SK-N-SH treated with all-trans-retinoic acid at 6 μM for 48 hours (cell line): ENCODE measurements at regions not wholly inside any gene's neighbourhood (a gene's known extent, or its start where the extent isn't known, plus 50 kb on each side); places are given as distances from the start of the nearest gene placed in this dataset.

ENCODE experiments used
- ATAC-seq: fragments of 200-7000 bp; cut with Tn5 transposase; 3 replicates; pipeline ENCODE4 v1.9.1; 2020; ENCODE audit warnings: mild to moderate bottlenecking, moderate library complexity
- ARNTL ChIP-seq: fragments of 450-650 bp; formaldehyde crosslinking; IDR thresholded peaks from 2 replicates; pipeline ENCODE4 v1.5.0; 2020; ENCODE audit warnings: low read depth, mild to moderate bottlenecking, moderate library complexity, borderline replicate concordance
- BACH2 ChIP-seq: fragments of 250-450 bp; sonication (Bioruptor Pico); IDR thresholded peaks from 2 replicates; pipeline ENCODE4 v1.9.0; 2021; ENCODE audit warnings: mild to moderate bottlenecking, borderline replicate concordance
- CSDC2 ChIP-seq: fragments of 250-450 bp; sonication (Bioruptor Pico); IDR thresholded peaks from 2 replicates; pipeline ENCODE4 v1.5.0; 2020; ENCODE audit warnings: mild to moderate bottlenecking, moderate library complexity
- CSRNP3 ChIP-seq: fragments of 250-450 bp; sonication (Bioruptor Pico); IDR thresholded peaks from 2 replicates; pipeline ENCODE4 v1.5.1; 2021; ENCODE audit warnings: mild to moderate bottlenecking, moderate library complexity
- ESRRG ChIP-seq: fragments of 250-450 bp; sonication (Bioruptor Pico); IDR thresholded peaks from 2 replicates; pipeline ENCODE4 v1.6.1; 2021; ENCODE audit warnings: mild to moderate bottlenecking
- GLIS3 ChIP-seq: fragments of 250-450 bp; sonication (Bioruptor Pico); IDR thresholded peaks from 2 replicates; pipeline ENCODE4 v1.5.0; 2020; ENCODE audit warnings: mild to moderate bottlenecking, moderate library complexity
- ISL1 ChIP-seq: fragments of 250-450 bp; sonication (Bioruptor Pico); IDR thresholded peaks from 2 replicates; pipeline ENCODE4 v2.1.2; 2022; ENCODE audit warnings: mild to moderate bottlenecking, moderate library complexity
- OSR1 ChIP-seq: fragments of 250-450 bp; sonication (Bioruptor Pico); IDR thresholded peaks from 2 replicates; pipeline ENCODE4 v1.8.0; 2022; ENCODE audit warnings: moderate library complexity, mild to moderate bottlenecking, inconsistent platforms
- PATZ1 ChIP-seq: fragments of 250-450 bp; sonication (Bioruptor Pico); IDR thresholded peaks from 2 replicates; pipeline ENCODE4 v1.8.0; 2020; ENCODE audit warnings: mild to moderate bottlenecking, moderate library complexity, borderline replicate concordance
- PPARA ChIP-seq: fragments of 250-450 bp; sonication (Bioruptor Pico); IDR thresholded peaks from 2 replicates; pipeline ENCODE4 v1.5.0; 2020; ENCODE audit warnings: mild to moderate bottlenecking, borderline replicate concordance
- RARB ChIP-seq: fragments of 250-450 bp; sonication (Bioruptor Pico); IDR thresholded peaks from 2 replicates; pipeline ENCODE4 v1.8.0; 2021; ENCODE audit warnings: mild to moderate bottlenecking, moderate library complexity
- SNAI2 ChIP-seq: fragments of 250-450 bp; sonication (Bioruptor Pico); IDR thresholded peaks from 2 replicates; pipeline ENCODE4 v1.5.0; 2020; ENCODE audit warnings: mild to moderate bottlenecking, moderate library complexity
- TCF4 ChIP-seq: fragments of 250-450 bp; sonication (Bioruptor Pico); IDR thresholded peaks from 2 replicates; pipeline ENCODE4 v1.8.0; 2021; ENCODE audit warnings: mild to moderate bottlenecking, moderate library complexity, borderline replicate concordance
- TSHZ2 ChIP-seq: fragments of 250-450 bp; sonication (Bioruptor Pico); IDR thresholded peaks from 2 replicates; pipeline ENCODE4 v1.5.0; 2020; ENCODE audit warnings: mild to moderate bottlenecking, moderate library complexity
- ZC3H10 ChIP-seq: fragments of 250-450 bp; sonication (Bioruptor Pico); IDR thresholded peaks from 2 replicates; pipeline ENCODE4 v1.5.1; 2021; ENCODE audit warnings: mild to moderate bottlenecking, moderate library complexity
- ZFP30 ChIP-seq: fragments of 450-650 bp; formaldehyde crosslinking; IDR thresholded peaks from 2 replicates; pipeline ENCODE4 v1.5.0; 2022; ENCODE audit warnings: mild to moderate bottlenecking, moderate library complexity
- ZNF565 ChIP-seq: fragments of 450-650 bp; formaldehyde crosslinking; conservative IDR thresholded peaks from 2 replicates; pipeline ENCODE4 v1.5.0; 2020; ENCODE audit warnings: low read depth, mild to moderate bottlenecking, moderate library complexity
- ZNF70 ChIP-seq: fragments of 450-650 bp; formaldehyde crosslinking; IDR thresholded peaks from 2 replicates; pipeline ENCODE4 v1.5.0; 2020; ENCODE audit warnings: mild to moderate bottlenecking, moderate library complexity
- ZNF8 ChIP-seq: fragments of 450-650 bp; formaldehyde crosslinking; IDR thresholded peaks from 2 replicates; pipeline ENCODE4 v1.5.0; 2020; ENCODE audit warnings: mild to moderate bottlenecking, moderate library complexity
- TF ChIP-seq, protein P1 (sequence below): fragments of 250-450 bp; sonication (Bioruptor Pico); IDR thresholded peaks from 2 replicates; pipeline ENCODE4 v1.5.1; 2020; ENCODE audit warnings: low read depth, mild to moderate bottlenecking, moderate library complexity
- TF ChIP-seq, protein P2 (sequence below): fragments of 250-450 bp; sonication (Bioruptor Pico); IDR thresholded peaks from 2 replicates; pipeline ENCODE4 v1.8.0; 2021; ENCODE audit warnings: low read depth, mild to moderate bottlenecking, moderate library complexity, borderline replicate concordance

DNA sequence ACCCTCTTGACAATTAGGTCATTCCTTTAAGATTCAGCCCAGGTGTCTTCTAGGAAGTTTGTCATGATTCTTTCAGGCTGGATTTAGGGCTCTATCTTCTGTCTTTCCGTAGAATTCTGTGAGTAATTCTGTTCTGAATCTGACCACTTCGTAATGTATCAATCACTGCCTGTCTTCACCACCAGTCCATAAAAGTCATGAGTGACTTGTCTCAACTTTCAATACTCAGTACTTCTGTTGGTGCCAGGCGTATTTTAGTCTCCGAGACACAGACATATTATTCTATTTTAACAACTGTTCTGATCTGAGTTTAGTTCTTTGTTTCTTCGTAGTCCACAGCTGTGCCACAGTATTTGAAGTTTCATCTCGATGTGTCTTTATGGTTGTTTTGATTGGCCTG, 310.7 kb downstream of the PPARGC1A start (continued):
- TF ChIP-seq PATZ1 (CRISPR knock-in tag) (no peak), ZNF8 (CRISPR knock-in tag) (no peak), CSDC2 (no peak), ESRRG (CRISPR knock-in tag) (no peak)

DNA sequence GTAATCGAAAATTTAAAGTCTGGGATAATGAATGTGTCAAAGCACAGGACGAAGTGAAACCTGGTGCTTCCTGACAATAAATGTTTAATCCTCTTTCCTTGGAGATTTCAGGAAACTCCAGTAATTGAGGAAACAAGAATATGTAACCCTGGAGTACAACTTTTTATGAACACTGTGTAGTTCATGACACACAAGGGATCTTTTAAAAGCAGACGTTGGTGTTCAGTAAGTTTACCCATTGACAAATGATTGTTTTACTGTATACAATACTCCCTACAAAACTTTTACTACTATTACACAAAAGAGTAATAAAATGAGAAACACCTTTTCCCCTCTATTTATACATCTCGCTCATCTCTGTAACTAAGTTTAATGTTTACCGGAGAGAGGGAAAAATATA, 312.4 kb downstream of the PPARGC1A start:
- no peak for ATAC-seq
- TF ChIP-seq ESRRG (CRISPR knock-in tag) (no peak), GLIS3 (CRISPR knock-in tag) (no peak), ZC3H10 (CRISPR knock-in tag) (no peak), OSR1 (no peak), CSDC2 (no peak), ZNF70 (CRISPR knock-in tag) (no peak), CSRNP3 (no peak), ISL1 (CRISPR knock-in tag) (no peak), ZNF8 (CRISPR knock-in tag) (no peak), SNAI2 (CRISPR knock-in tag) (no peak), TCF4 (CRISPR knock-in tag) (no peak), TSHZ2 (CRISPR knock-in tag) (no peak)
- TF ChIP-seq, protein P1, sequence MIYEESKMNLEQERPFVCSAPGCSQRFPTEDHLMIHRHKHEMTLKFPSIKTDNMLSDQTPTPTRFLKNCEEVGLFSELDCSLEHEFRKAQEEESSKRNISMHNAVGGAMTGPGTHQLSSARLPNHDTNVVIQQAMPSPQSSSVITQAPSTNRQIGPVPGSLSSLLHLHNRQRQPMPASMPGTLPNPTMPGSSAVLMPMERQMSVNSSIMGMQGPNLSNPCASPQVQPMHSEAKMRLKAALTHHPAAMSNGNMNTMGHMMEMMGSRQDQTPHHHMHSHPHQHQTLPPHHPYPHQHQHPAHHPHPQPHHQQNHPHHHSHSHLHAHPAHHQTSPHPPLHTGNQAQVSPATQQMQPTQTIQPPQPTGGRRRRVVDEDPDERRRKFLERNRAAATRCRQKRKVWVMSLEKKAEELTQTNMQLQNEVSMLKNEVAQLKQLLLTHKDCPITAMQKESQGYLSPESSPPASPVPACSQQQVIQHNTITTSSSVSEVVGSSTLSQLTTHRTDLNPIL (CRISPR knock-in tag) = no peak
- TF ChIP-seq, protein P2, sequence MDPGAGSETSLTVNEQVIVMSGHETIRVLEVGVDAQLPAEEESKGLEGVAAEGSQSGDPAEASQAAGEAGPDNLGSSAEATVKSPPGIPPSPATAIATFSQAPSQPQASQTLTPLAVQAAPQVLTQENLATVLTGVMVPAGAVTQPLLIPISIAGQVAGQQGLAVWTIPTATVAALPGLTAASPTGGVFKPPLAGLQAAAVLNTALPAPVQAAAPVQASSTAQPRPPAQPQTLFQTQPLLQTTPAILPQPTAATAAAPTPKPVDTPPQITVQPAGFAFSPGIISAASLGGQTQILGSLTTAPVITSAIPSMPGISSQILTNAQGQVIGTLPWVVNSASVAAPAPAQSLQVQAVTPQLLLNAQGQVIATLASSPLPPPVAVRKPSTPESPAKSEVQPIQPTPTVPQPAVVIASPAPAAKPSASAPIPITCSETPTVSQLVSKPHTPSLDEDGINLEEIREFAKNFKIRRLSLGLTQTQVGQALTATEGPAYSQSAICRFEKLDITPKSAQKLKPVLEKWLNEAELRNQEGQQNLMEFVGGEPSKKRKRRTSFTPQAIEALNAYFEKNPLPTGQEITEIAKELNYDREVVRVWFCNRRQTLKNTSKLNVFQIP (CRISPR knock-in tag) = no peak

DNA sequence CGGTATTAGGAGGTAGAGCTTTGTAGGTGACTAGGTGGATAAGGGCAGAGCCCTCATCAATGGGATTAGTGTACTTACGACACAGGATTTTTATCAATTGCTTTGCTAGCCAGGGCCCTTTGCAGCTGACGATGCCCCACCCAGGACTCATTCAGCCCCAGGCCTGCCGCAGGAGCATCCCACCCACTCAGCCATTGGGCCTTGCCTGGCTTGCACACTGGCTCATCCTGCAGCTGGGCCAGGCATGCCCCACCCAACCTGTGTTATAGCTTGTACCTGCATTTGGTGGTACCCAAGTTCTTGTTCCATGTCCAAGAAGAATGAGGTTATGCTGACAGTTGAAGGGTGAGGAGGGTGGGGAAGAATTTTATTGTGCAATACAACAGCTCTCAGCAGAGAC, 317.5 kb downstream of the PPARGC1A start:
- no peak for ATAC-seq

More for the DNA sequence above, 317.5 kb downstream of the PPARGC1A start:
- TF ChIP-seq ESRRG (CRISPR knock-in tag) = no peak
- TF ChIP-seq ISL1 (CRISPR knock-in tag) = no peak
- no peak for TF ChIP-seq TCF4 (CRISPR knock-in tag)
- TF ChIP-seq RARB = no peak
- TF ChIP-seq ARNTL = no peak
- TF ChIP-seq PPARA (CRISPR knock-in tag) = no peak
- no peak for TF ChIP-seq PATZ1 (CRISPR knock-in tag)
- TF ChIP-seq, protein P1 (CRISPR knock-in tag) = no peak
- no peak for TF ChIP-seq ZFP30 (CRISPR knock-in tag)
- TF ChIP-seq, protein P2 (CRISPR knock-in tag) = no peak
- no peak for TF ChIP-seq OSR1
- no peak for TF ChIP-seq BACH2
- no peak for TF ChIP-seq SNAI2 (CRISPR knock-in tag)
- TF ChIP-seq ZNF70 (CRISPR knock-in tag) = no peak
- TF ChIP-seq ZNF565 = no peak
- no peak for TF ChIP-seq CSDC2
